ENCODE measurements at regions not wholly inside any gene's neighbourhood (a gene's known extent, or its start where the extent isn't known, plus 50 kb on each side); places are given as distances from the start of the nearest gene placed in this dataset.

GRCh38 chr17:68699936-68700335, 98.8 kb upstream of the FAM20A start:
- TF ChIP-seq CTCF (IDR thresholded peaks at IDR 0.05; ENCODE audit: poor library complexity), result no peak
- no peak for TF ChIP-seq EZH2 (IDR thresholded peaks at IDR 0.05; ENCODE audit: borderline replicate concordance)
- TF ChIP-seq EZH2phosphoT487 (IDR thresholded peaks at IDR 0.05; ENCODE audit: low read depth, severe bottlenecking, unreplicated experiment), result no peak

Data from hepatocyte (in vitro differentiated cells).